OCI-LY3 (cell line): ENCODE measurements at regions not wholly inside any gene's neighbourhood (a gene's known extent, or its start where the extent isn't known, plus 50 kb on each side); places are given as distances from the start of the nearest gene placed in this dataset.

ENCODE experiments used
- EZH2phosphoT487 ChIP-seq: fragments of 200-600 bp; shearing (Covaris generic); IDR thresholded peaks from 2 replicates; pipeline ENCODE4 v1.6.1; 2018; ENCODE audit warnings: antibody characterized with exemption, mixed run types, low read depth
- TF ChIP-seq, protein P1 (sequence below): fragments of 200-600, 300-600 bp; sonication (generic); IDR thresholded peaks from 2 replicates; pipeline ENCODE4 v1.5.1; 2014; ENCODE audit warnings: antibody characterized with exemption, low read length, low read depth

DNA sequence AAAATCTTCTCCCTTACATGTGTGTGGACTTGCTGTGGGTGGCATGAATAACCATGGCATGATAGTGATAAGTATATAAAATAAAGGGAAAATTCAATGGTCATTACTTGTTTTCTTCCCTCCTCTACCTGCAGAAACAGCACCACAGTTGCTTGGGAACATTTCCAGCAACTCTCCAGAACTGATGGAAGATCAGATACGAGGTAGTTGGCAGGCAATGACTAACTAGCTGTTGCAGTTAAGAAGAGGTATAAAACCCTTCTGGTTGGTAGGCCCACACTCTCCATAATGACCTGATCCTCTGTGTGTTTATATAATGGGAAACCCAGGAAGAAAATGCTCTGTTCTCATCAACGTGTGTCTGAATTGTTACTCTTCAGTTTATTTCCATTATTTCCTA is 185.9 kb downstream of the SYK start:
- TF ChIP-seq, protein P1, sequence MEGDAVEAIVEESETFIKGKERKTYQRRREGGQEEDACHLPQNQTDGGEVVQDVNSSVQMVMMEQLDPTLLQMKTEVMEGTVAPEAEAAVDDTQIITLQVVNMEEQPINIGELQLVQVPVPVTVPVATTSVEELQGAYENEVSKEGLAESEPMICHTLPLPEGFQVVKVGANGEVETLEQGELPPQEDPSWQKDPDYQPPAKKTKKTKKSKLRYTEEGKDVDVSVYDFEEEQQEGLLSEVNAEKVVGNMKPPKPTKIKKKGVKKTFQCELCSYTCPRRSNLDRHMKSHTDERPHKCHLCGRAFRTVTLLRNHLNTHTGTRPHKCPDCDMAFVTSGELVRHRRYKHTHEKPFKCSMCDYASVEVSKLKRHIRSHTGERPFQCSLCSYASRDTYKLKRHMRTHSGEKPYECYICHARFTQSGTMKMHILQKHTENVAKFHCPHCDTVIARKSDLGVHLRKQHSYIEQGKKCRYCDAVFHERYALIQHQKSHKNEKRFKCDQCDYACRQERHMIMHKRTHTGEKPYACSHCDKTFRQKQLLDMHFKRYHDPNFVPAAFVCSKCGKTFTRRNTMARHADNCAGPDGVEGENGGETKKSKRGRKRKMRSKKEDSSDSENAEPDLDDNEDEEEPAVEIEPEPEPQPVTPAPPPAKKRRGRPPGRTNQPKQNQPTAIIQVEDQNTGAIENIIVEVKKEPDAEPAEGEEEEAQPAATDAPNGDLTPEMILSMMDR: no peak
- no peak for TF ChIP-seq EZH2phosphoT487
